Activated B cell treated with CpG ODN at 0.5 μM for 24 hours (primary cell): ENCODE measurements at regions not wholly inside any gene's neighbourhood (a gene's known extent, or its start where the extent isn't known, plus 50 kb on each side); places are given as distances from the start of the nearest gene placed in this dataset.
"Not testable (repeated sequence)": the region's sequence is repeated elsewhere in the genome, so short reads cannot be mapped to it uniquely, and the experiment has no call there.

Experiments used
- ATAC-seq: fragments of 200-7000 bp; cut with Tn5 transposase; one replicate; pipeline ENCODE4 v1.10.0; 2021; ENCODE audit warnings: low read depth, mild to moderate bottlenecking, moderate library complexity
- CTCF ChIA-PET: fragments of 350-600 bp; sonication (Branson Sonifier 250); formaldehyde crosslinking; loops from one replicate; lab custom pipeline; 2021; ENCODE audit warnings: antibody characterized with exemption; lab: Charles Lee
- POLR2A ChIA-PET: fragments of 350-600 bp; sonication (Branson Sonifier 250); formaldehyde crosslinking; loops from one replicate; lab custom pipeline; 2021; ENCODE audit warnings: antibody characterized with exemption; lab: Charles Lee
- DNase-seq: peaks from one replicate; pipeline ENCODE4 v3.0.0; 2022
- H3K27ac Mint-ChIP-seq: one replicate; pipeline ENCODE4 v1.8.0; 2020; ENCODE audit warnings: mixed read lengths
- H3K27me3 Mint-ChIP-seq: one replicate; pipeline ENCODE4 v1.8.0; 2021; ENCODE audit warnings: mixed read lengths
- H3K36me3 Mint-ChIP-seq: one replicate; pipeline ENCODE4 v1.8.0; 2021; ENCODE audit warnings: low read depth, mixed read lengths
- H3K4me1 Mint-ChIP-seq: one replicate; pipeline ENCODE4 v1.8.0; 2021; ENCODE audit warnings: mixed read lengths
- H3K4me3 Mint-ChIP-seq: one replicate; pipeline ENCODE4 v1.8.0; 2020; ENCODE audit warnings: mild to moderate bottlenecking, mixed read lengths
- H3K9me3 Mint-ChIP-seq: one replicate; pipeline ENCODE4 v1.8.0; 2020; ENCODE audit warnings: mixed read lengths
- CTCF ChIP-seq: fragments of 200-600 bp; IDR thresholded peaks from one replicate; pipeline ENCODE4 v1.8.0; 2022; ENCODE audit warnings: antibody characterized with exemption, mild to moderate bottlenecking
- intact Hi-C: fragments of 100-400 bp; cut with micrococcal nuclease; formaldehyde crosslinking; loops from one replicate; pipeline ENCODE4 v1.15.1; 2024

- CTCF ChIA-PET = no interaction called here
- H3K4me1 Mint-ChIP-seq = no peaks in the 10 kb centered on the region
- ATAC-seq = no peak
- intact Hi-C loops = no loop called here
- H3K27ac Mint-ChIP-seq = no peak overlapping the region
- H3K27me3 Mint-ChIP-seq = peaks cover 4% of the 10 kb centered on the region
- H3K36me3 Mint-ChIP-seq = no peaks in the 10 kb centered on the region
- DNase-seq = no peak
- no peak for TF ChIP-seq CTCF
- POLR2A ChIA-PET = no interaction called here
- H3K9me3 Mint-ChIP-seq = no peaks in the 10 kb centered on the region
- H3K4me3 Mint-ChIP-seq = no peak overlapping the region
These were observed 51.9 kb upstream of the RBM47 start for GRCh38 chr4:40681600-40681999.

- Mint-ChIP-seq H3K27ac (no peak overlapping the region), H3K27me3 (peaks cover 4% of the 10 kb centered on the region), H3K4me1 (no peaks in the 10 kb centered on the region), H3K36me3 (no peaks in the 10 kb centered on the region), H3K9me3 (no peaks in the 10 kb centered on the region), H3K4me3 (no peak overlapping the region)
- no peak for TF ChIP-seq CTCF
- intact Hi-C loops = no loop called here
- ChIA-PET CTCF (no interaction called here), POLR2A (interaction anchor here (0.7 kb wide), 1 partner anchor 14 kb away, joined by 3 read pairs; no protein-coding TSS in a partner anchor)
- no peak for DNase-seq
- ATAC-seq = no peak
These were observed 52.8 kb upstream of the RBM47 start for GRCh38 chr4:40682290-40683101.

- H3K36me3 Mint-ChIP-seq, H3K4me1 Mint-ChIP-seq, DNase-seq, ATAC-seq, CTCF ChIA-PET, H3K4me3 Mint-ChIP-seq, intact Hi-C loops, H3K9me3 Mint-ChIP-seq, H3K27ac Mint-ChIP-seq, H3K27me3 Mint-ChIP-seq: not testable (repeated sequence)
- POLR2A ChIA-PET = interaction anchor here (0.7 kb wide), 1 partner anchor 15 kb away, joined by 3 read pairs; no protein-coding TSS in a partner anchor
These were observed 54.0 kb upstream of the RBM47 start for GRCh38 chr4:40683536-40684145.

- H3K9me3 Mint-ChIP-seq = no peaks in the 10 kb centered on the region
- ATAC-seq (no peak), DNase-seq (no peak)
- H3K4me3 Mint-ChIP-seq = no peak overlapping the region
- H3K27ac Mint-ChIP-seq = no peak overlapping the region
- intact Hi-C loops = no loop called here
- POLR2A ChIA-PET = no interaction called here
- CTCF ChIA-PET = no interaction called here
- no peaks in the 10 kb centered on the region for H3K27me3 Mint-ChIP-seq
- no peak for TF ChIP-seq CTCF
- H3K36me3 Mint-ChIP-seq = no peaks in the 10 kb centered on the region
- H3K4me1 Mint-ChIP-seq = no peaks in the 10 kb centered on the region
These were observed 54.7 kb upstream of the RBM47 start for GRCh38 chr4:40684404-40684803.

- ChIA-PET POLR2A (no interaction called here), CTCF (no interaction called here)
- no peak overlapping the region for H3K4me3 Mint-ChIP-seq
- DNase-seq (no peak), ATAC-seq (no peak)
- H3K36me3 Mint-ChIP-seq = no peaks in the 10 kb centered on the region
- H3K9me3 Mint-ChIP-seq = no peaks in the 10 kb centered on the region
- no peaks in the 10 kb centered on the region for H3K27me3 Mint-ChIP-seq
- no peaks in the 10 kb centered on the region for H3K4me1 Mint-ChIP-seq
- intact Hi-C loops = no loop called here
- H3K27ac Mint-ChIP-seq = no peak overlapping the region
- TF ChIP-seq CTCF = no peak
These were observed 55.6 kb upstream of the RBM47 start for GRCh38 chr4:40685300-40685699.
